Suprapubic skin (tissue), 3 donors: ENCODE measurements at regions not wholly inside any gene's neighbourhood (a gene's known extent, or its start where the extent isn't known, plus 50 kb on each side); places are given as distances from the start of the nearest gene placed in this dataset.

Experiments
- EP300 ChIP-seq: sonication (generic); formaldehyde crosslinking; IDR thresholded peaks from one replicate; pipeline ENCODE4 v1.6.1; 2017; ENCODE audit warnings: antibody characterized with exemption
- TF ChIP-seq, protein P1 (sequence below), 2 donors: fragments of 200-600 bp in 1 of 2; fragments of 450-650 bp in 1 of 2; sonication (generic) in 1 of 2; IDR thresholded peaks; one replicate each; pipeline ENCODE4 v1.5.1; 2016 to 2019; ENCODE audit warnings: antibody characterized with exemption in 2 of 2, mild to moderate bottlenecking in 1 of 2, moderate library complexity in 1 of 2

DNA sequence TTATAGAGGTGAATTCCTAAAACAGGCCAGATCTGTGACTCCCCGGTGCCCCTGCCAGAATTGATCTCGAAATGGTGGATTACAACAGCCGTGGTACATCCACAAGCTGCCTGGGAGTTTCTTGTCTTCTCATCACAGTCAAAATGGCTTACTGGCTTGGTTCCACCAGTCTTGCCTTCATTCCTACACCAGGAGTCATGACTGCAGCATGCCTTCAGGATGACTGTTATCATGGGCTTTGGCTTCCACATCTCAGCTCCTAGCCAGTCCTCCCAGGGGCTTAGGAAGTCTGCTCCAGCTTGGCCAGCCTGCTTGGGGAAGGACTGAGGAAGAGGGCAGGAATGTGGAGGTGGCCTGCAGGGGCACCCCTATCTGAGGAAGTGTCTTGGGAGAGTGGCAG lies 132.9 kb upstream of the NR3C1 start:
- TF ChIP-seq, protein P1, sequence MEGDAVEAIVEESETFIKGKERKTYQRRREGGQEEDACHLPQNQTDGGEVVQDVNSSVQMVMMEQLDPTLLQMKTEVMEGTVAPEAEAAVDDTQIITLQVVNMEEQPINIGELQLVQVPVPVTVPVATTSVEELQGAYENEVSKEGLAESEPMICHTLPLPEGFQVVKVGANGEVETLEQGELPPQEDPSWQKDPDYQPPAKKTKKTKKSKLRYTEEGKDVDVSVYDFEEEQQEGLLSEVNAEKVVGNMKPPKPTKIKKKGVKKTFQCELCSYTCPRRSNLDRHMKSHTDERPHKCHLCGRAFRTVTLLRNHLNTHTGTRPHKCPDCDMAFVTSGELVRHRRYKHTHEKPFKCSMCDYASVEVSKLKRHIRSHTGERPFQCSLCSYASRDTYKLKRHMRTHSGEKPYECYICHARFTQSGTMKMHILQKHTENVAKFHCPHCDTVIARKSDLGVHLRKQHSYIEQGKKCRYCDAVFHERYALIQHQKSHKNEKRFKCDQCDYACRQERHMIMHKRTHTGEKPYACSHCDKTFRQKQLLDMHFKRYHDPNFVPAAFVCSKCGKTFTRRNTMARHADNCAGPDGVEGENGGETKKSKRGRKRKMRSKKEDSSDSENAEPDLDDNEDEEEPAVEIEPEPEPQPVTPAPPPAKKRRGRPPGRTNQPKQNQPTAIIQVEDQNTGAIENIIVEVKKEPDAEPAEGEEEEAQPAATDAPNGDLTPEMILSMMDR (IDR thresholded peaks at IDR 0.05) = no peak
- no peak for TF ChIP-seq EP300
